IPS-NIHi7 (cell line): ENCODE measurements at regions not wholly inside any gene's neighbourhood (a gene's known extent, or its start where the extent isn't known, plus 50 kb on each side); places are given as distances from the start of the nearest gene placed in this dataset.
"Not testable (repeated sequence)": the region's sequence is repeated elsewhere in the genome, so short reads cannot be mapped to it uniquely, and the experiment has no call there.

Source experiments
- DNase-seq: peaks from one replicate; pipeline ENCODE4 v3.0.0; 2012; ENCODE audit warnings: mixed read lengths; ENCODE audit errors: extremely low spot score

GRCh38 chr1:177723533-177723932, 246.3 kb downstream of the SEC16B start:
- DNase-seq = no peak

GRCh38 chr1:177710696-177711620, 258.9 kb downstream of the SEC16B start:
- DNase-seq = peak; percentile 59

GRCh38 chr1:177708406-177708805, 261.5 kb downstream of the SEC16B start:
- no peak for DNase-seq

GRCh38 chr1:177706977-177707376, 262.9 kb downstream of the SEC16B start:
- no peak for DNase-seq

- DNase-seq = no peak
Measured at GRCh38 chr1:177705839-177706238, 264.0 kb downstream of the SEC16B start.

GRCh38 chr1:177703888-177704446, 265.9 kb downstream of the SEC16B start:
- no peak for DNase-seq

- no peak for DNase-seq
Measured at GRCh38 chr1:177701654-177702353, 268.1 kb downstream of the SEC16B start.

- DNase-seq = no peak
Measured at GRCh38 chr1:177700856-177701255, 269.0 kb downstream of the SEC16B start.

GRCh38 chr1:177690996-177691395, 278.9 kb downstream of the SEC16B start:
- no peak for DNase-seq

GRCh38 chr1:177687544-177687943, 282.3 kb downstream of the SEC16B start:
- no peak for DNase-seq

GRCh38 chr1:177686933-177687332, 282.9 kb downstream of the SEC16B start:
- no peak for DNase-seq

GRCh38 chr1:177669161-177669560, 300.7 kb downstream of the SEC16B start:
- no peak for DNase-seq

GRCh38 chr1:177665935-177666334, 303.9 kb downstream of the SEC16B start:
- no peak for DNase-seq

GRCh38 chr1:177664742-177665141, 305.1 kb downstream of the SEC16B start:
- DNase-seq = not testable (repeated sequence)

GRCh38 chr1:177660188-177660587, 309.7 kb downstream of the SEC16B start:
- DNase-seq = no peak

GRCh38 chr1:177659281-177659680, 310.6 kb downstream of the SEC16B start:
- no peak for DNase-seq

- no peak for DNase-seq
Measured at GRCh38 chr1:177656598-177656997, 313.3 kb downstream of the SEC16B start.

GRCh38 chr1:177650947-177651346, 318.9 kb downstream of the SEC16B start:
- no peak for DNase-seq

- no peak for DNase-seq
Measured at GRCh38 chr1:177648731-177649265, 321.1 kb downstream of the SEC16B start.

- no peak for DNase-seq
Measured at GRCh38 chr1:177648138-177648537, 321.7 kb downstream of the SEC16B start.

- DNase-seq = peak; percentile 31
Measured at GRCh38 chr1:177646757-177647730, 322.8 kb downstream of the SEC16B start.
